ENCODE measurements at regions not wholly inside any gene's neighbourhood (a gene's known extent, or its start where the extent isn't known, plus 50 kb on each side); places are given as distances from the start of the nearest gene placed in this dataset.

DNA sequence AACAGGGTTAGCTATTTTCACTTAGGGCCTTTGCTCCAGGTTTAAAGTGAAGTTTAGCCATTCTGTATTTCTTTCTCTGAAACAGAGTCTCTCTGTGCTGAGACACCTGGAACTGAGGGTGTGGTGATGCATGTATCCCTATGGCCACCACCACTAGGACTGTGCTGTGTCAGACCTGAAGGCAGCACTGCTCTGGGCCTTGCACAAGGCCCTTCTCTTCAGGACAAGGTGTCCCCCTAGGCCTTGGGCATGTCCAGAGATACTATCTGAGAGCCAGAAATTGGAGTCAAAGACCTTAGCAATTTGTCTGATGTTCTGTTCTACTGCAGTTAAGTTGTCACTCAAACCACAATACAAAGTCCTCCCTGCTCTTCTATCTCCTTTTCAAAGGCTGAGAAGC, 1649.2 kb downstream of the AMY1C start:
- TF ChIP-seq, protein P1, sequence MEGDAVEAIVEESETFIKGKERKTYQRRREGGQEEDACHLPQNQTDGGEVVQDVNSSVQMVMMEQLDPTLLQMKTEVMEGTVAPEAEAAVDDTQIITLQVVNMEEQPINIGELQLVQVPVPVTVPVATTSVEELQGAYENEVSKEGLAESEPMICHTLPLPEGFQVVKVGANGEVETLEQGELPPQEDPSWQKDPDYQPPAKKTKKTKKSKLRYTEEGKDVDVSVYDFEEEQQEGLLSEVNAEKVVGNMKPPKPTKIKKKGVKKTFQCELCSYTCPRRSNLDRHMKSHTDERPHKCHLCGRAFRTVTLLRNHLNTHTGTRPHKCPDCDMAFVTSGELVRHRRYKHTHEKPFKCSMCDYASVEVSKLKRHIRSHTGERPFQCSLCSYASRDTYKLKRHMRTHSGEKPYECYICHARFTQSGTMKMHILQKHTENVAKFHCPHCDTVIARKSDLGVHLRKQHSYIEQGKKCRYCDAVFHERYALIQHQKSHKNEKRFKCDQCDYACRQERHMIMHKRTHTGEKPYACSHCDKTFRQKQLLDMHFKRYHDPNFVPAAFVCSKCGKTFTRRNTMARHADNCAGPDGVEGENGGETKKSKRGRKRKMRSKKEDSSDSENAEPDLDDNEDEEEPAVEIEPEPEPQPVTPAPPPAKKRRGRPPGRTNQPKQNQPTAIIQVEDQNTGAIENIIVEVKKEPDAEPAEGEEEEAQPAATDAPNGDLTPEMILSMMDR (IDR thresholded peaks at IDR 0.05; ENCODE audit: poor library complexity), result no peak
- TF ChIP-seq EZH2 (IDR thresholded peaks at IDR 0.05; ENCODE audit: borderline replicate concordance), result no peak
